CD4-positive, alpha-beta T cell (primary cell): ENCODE measurements at regions not wholly inside any gene's neighbourhood (a gene's known extent, or its start where the extent isn't known, plus 50 kb on each side); places are given as distances from the start of the nearest gene placed in this dataset.

ENCODE experiments used
- ATAC-seq: fragments of 200-7000 bp; cut with Tn5 transposase; one replicate; pipeline ENCODE4 v1.10.0; 2022; ENCODE audit warnings: mild to moderate bottlenecking; ENCODE audit not compliant: poor library complexity
- CTCF ChIA-PET: fragments of 350-600 bp; sonication (Branson Sonifier 250); formaldehyde crosslinking; loops from one replicate; lab custom pipeline; 2021; ENCODE audit warnings: antibody characterized with exemption, inconsistent platforms; lab: Charles Lee
- POLR2A ChIA-PET: fragments of 350-600 bp; sonication (Branson Sonifier 250); formaldehyde crosslinking; loops from one replicate; lab custom pipeline; 2021; ENCODE audit warnings: antibody characterized with exemption, inconsistent platforms; lab: Charles Lee
- DNase-seq, 14 experiments: peaks; one replicate each; pipeline ENCODE4 v3.0.0-alpha.2; 2013 to 2020; ENCODE audit warnings: mixed read lengths in 2 of 14
- H3K27ac ChIP-seq, 2 donors: one replicate each; pipeline versions ENCODE4 v1.5.1 to v1.7.0; 2013; ENCODE audit warnings: low read length in 2 of 2, low read depth in 1 of 2, mild to moderate bottlenecking in 1 of 2
- H3K27me3 ChIP-seq, 2 experiments: 1 replicate in 1 of 2; 2 replicates in 1 of 2; pipeline versions ENCODE4 v1.6.1 to v1.7.0; 2013; ENCODE audit warnings: low read length in 2 of 2, control low read depth in 1 of 2, mild to moderate bottlenecking in 1 of 2, moderate library complexity in 1 of 2; ENCODE audit not compliant: insufficient read depth in 2 of 2, control insufficient read depth in 1 of 2
- H3K36me3 ChIP-seq: one replicate; pipeline ENCODE4 v1.6.1; 2013; ENCODE audit warnings: low read length, control low read depth; ENCODE audit not compliant: insufficient read depth
- H3K4me1 ChIP-seq: one replicate; pipeline ENCODE4 v1.6.1; 2013; ENCODE audit warnings: low read length, control low read depth; ENCODE audit not compliant: insufficient read depth
- H3K4me3 ChIP-seq: one replicate; pipeline ENCODE4 v1.5.1; 2013; ENCODE audit warnings: mild to moderate bottlenecking, low read length, moderate library complexity
- H3K9me3 ChIP-seq, 2 experiments: 1 replicate in 1 of 2; 2 replicates in 1 of 2; pipeline versions ENCODE4 v1.6.1 to v1.7.0; 2013; ENCODE audit warnings: low read length in 2 of 2, mild to moderate bottlenecking in 2 of 2, control low read depth in 1 of 2, moderate library complexity in 1 of 2; ENCODE audit not compliant: control insufficient read depth in 1 of 2, insufficient read depth in 1 of 2
- H3K27ac Mint-ChIP-seq: one replicate; pipeline ENCODE4 v1.8.0; 2020; ENCODE audit warnings: mixed read lengths
- H3K27me3 Mint-ChIP-seq: one replicate; pipeline ENCODE4 v1.8.0; 2021; ENCODE audit warnings: mixed read lengths
- H3K36me3 Mint-ChIP-seq: one replicate; pipeline ENCODE4 v1.8.0; 2021; ENCODE audit warnings: low read depth, mixed read lengths
- H3K4me1 Mint-ChIP-seq: one replicate; pipeline ENCODE4 v1.8.0; 2021; ENCODE audit warnings: low read depth, mixed read lengths
- H3K4me3 Mint-ChIP-seq: one replicate; pipeline ENCODE4 v1.8.0; 2020; ENCODE audit warnings: mild to moderate bottlenecking, mixed read lengths
- H3K9me3 Mint-ChIP-seq: one replicate; pipeline ENCODE4 v1.8.0; 2020; ENCODE audit warnings: mixed read lengths
- intact Hi-C, 2 experiments: fragments of 100-400 bp; cut with DNase I in 1 of 2; cut with micrococcal nuclease in 1 of 2; formaldehyde crosslinking; loops; one replicate each; pipeline versions ENCODE4 v1.15.1 to v1.9.0; 2023 to 2025; cut with DNase I, micrococcal nuclease
- TF ChIP-seq, protein P1 (sequence below): fragments of 200-600 bp; IDR thresholded peaks from one replicate; pipeline ENCODE4 v1.8.0; 2022; ENCODE audit warnings: antibody characterized with exemption, mild to moderate bottlenecking

DNA sequence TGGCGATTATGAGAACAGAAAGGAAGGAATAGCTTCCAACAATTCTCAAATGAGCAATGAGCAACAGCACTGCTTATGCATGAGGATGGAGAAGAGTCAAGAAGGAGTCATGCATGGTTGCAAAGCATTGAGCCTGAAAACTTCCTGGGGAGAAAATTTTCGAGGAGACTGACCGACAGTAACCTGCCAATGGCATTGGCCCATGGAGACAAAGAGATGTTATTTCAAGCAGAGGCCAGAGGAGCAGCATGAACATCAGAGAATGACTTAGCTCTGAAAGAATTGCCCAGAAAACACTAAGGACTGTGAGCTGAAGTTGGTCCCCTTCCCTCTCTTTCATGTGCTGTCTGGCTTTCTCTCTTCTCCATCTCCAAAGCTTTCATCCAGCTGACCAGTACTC, 343.4 kb downstream of the ADAMTS20 start:
- Mint-ChIP-seq H3K27ac (no peak overlapping the region), H3K9me3 (no peaks in the 10 kb centered on the region), H3K4me3 (no peak overlapping the region), H3K36me3 (no peaks in the 10 kb centered on the region), H3K4me1 (no peaks in the 10 kb centered on the region), H3K27me3 (no peaks in the 10 kb centered on the region)
- Histone ChIP-seq H3K9me3 (no peaks in the 10 kb centered on the region), H3K4me1 (no peaks in the 10 kb centered on the region), H3K27me3 (no peaks in the 10 kb centered on the region), H3K36me3 (no peaks in the 10 kb centered on the region), H3K27ac (no peak overlapping the region), H3K4me3 (no peak overlapping the region)
- TF ChIP-seq, protein P1, sequence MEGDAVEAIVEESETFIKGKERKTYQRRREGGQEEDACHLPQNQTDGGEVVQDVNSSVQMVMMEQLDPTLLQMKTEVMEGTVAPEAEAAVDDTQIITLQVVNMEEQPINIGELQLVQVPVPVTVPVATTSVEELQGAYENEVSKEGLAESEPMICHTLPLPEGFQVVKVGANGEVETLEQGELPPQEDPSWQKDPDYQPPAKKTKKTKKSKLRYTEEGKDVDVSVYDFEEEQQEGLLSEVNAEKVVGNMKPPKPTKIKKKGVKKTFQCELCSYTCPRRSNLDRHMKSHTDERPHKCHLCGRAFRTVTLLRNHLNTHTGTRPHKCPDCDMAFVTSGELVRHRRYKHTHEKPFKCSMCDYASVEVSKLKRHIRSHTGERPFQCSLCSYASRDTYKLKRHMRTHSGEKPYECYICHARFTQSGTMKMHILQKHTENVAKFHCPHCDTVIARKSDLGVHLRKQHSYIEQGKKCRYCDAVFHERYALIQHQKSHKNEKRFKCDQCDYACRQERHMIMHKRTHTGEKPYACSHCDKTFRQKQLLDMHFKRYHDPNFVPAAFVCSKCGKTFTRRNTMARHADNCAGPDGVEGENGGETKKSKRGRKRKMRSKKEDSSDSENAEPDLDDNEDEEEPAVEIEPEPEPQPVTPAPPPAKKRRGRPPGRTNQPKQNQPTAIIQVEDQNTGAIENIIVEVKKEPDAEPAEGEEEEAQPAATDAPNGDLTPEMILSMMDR, result no peak
- intact Hi-C loops, result no loop called here
- ChIA-PET CTCF (no interaction called here), POLR2A (no interaction called here)
- ATAC-seq (no peak), DNase-seq (no peak)

DNA sequence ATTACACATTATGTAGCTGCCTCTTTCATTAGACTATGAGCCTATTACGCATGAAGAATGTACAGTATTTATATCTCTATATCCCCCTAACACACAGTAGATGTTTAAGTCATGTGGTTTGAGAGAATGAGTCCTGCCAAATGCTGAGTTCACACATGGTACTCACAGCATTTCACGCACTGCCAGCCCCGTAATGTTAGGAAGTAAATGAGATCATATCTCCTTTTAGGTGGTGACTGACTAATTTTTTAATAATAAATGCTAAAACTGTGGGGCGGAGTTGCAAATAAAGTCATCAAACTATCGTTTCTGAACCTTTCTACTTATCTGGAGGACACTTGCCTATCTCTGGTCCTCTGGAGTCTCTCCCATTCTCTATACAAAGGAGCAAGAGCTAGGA, 343.8 kb downstream of the ADAMTS20 start:
- no peaks in the 10 kb centered on the region for H3K27me3 ChIP-seq
- H3K4me1 Mint-ChIP-seq, result no peaks in the 10 kb centered on the region
- no peaks in the 10 kb centered on the region for H3K36me3 Mint-ChIP-seq
- H3K9me3 Mint-ChIP-seq, result no peaks in the 10 kb centered on the region
- no peaks in the 10 kb centered on the region for H3K4me1 ChIP-seq
- H3K4me3 Mint-ChIP-seq, result no peak overlapping the region
- no peaks in the 10 kb centered on the region for H3K27me3 Mint-ChIP-seq
- no peak overlapping the region for H3K27ac ChIP-seq
- ChIA-PET POLR2A (no interaction called here), CTCF (no interaction called here)
- TF ChIP-seq, protein P1, result no peak
- intact Hi-C loops, result no loop called here
- ATAC-seq, result no peak
- DNase-seq, result no peak
- no peaks in the 10 kb centered on the region for H3K36me3 ChIP-seq
- no peaks in the 10 kb centered on the region for H3K9me3 ChIP-seq
- no peak overlapping the region for H3K27ac Mint-ChIP-seq
- no peak overlapping the region for H3K4me3 ChIP-seq

DNA sequence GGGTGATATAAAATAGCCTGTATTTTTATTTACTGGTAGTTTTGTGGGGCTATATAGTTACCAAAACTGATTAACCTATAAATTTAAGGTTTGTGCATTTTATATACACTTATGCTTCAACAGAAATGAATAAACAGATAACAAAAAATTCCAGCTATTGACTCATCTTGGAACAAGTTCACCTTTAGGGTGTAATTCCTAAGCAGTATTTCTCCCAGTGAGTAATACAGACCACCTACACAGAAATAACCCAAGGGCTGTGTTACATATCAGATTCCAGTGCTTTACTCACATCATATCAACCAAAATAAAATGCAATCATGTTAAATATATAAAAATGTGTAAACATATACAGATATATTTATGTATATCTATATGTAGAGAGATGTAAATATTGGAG, 345.6 kb downstream of the ADAMTS20 start:
- POLR2A ChIA-PET, result no interaction called here

More for the DNA sequence above, 345.6 kb downstream of the ADAMTS20 start:
- Histone ChIP-seq H3K27me3 (no peaks in the 10 kb centered on the region), H3K36me3 (no peaks in the 10 kb centered on the region), H3K9me3 (no peaks in the 10 kb centered on the region), H3K4me1 (no peaks in the 10 kb centered on the region), H3K4me3 (no peak overlapping the region), H3K27ac (no peak overlapping the region)
- TF ChIP-seq, protein P1, result no peak
- ATAC-seq, result no peak
- no peaks in the 10 kb centered on the region for H3K4me1 Mint-ChIP-seq
- H3K9me3 Mint-ChIP-seq, result no peaks in the 10 kb centered on the region
- no peaks in the 10 kb centered on the region for H3K27me3 Mint-ChIP-seq
- CTCF ChIA-PET, result no interaction called here
- no peaks in the 10 kb centered on the region for H3K36me3 Mint-ChIP-seq
- DNase-seq, result no peak
- H3K27ac Mint-ChIP-seq, result no peak overlapping the region
- intact Hi-C loops, result no loop called here
- H3K4me3 Mint-ChIP-seq, result no peak overlapping the region
